DND-41 (cell line): ENCODE measurements at regions not wholly inside any gene's neighbourhood (a gene's known extent, or its start where the extent isn't known, plus 50 kb on each side); places are given as distances from the start of the nearest gene placed in this dataset.

ENCODE experiments used
- ATAC-seq: fragments of 200-7000 bp; cut with Tn5 transposase; 3 replicates; pipeline ENCODE4 v1.9.1; 2021; ENCODE audit warnings: low read depth; ENCODE audit not compliant: insufficient read depth
- DNase-seq: peaks from one replicate; pipeline ENCODE4 v3.0.0-alpha.2; 2020
- H2AFZ ChIP-seq: 2 replicates; pipeline ENCODE4 v1.6.0; 2012; ENCODE audit warnings: low read depth, low read length
- H3K27ac ChIP-seq: 2 replicates; pipeline ENCODE4 v1.5.1; 2012; ENCODE audit warnings: low read length, inconsistent platforms
- H3K27me3 ChIP-seq: fragments of 200-600 bp; sonication (generic); 2 replicates; pipeline ENCODE4 v1.6.0; 2012; ENCODE audit warnings: low read length, mild to moderate bottlenecking, inconsistent platforms; ENCODE audit not compliant: insufficient read depth, poor library complexity
- H3K36me3 ChIP-seq: 2 replicates; pipeline ENCODE4 v1.5.1; 2012; ENCODE audit warnings: low read length, inconsistent platforms; ENCODE audit not compliant: insufficient read depth
- H3K4me1 ChIP-seq: 2 replicates; pipeline ENCODE4 v1.5.1; 2012; ENCODE audit warnings: mild to moderate bottlenecking, low read length; ENCODE audit not compliant: insufficient read depth
- H3K4me2 ChIP-seq: 2 replicates; pipeline ENCODE4 v1.6.0; 2012; ENCODE audit warnings: mild to moderate bottlenecking, moderate library complexity, low read length, inconsistent platforms; ENCODE audit not compliant: insufficient read depth
- H3K4me3 ChIP-seq, 2 experiments: fragments of 200-600 bp in 1 of 2; shearing (Covaris generic) in 1 of 2; 2 replicates each; pipeline ENCODE4 v1.5.1; 2012 to 2016; ENCODE audit warnings: inconsistent platforms in 2 of 2, low read length in 2 of 2, mild to moderate bottlenecking in 2 of 2, low read depth in 1 of 2, moderate library complexity in 1 of 2
- H3K79me2 ChIP-seq: 2 replicates; pipeline ENCODE4 v1.6.0; 2012; ENCODE audit warnings: low read length, inconsistent platforms; ENCODE audit not compliant: insufficient read depth
- H3K9ac ChIP-seq: 2 replicates; pipeline ENCODE4 v1.6.0; 2012; ENCODE audit warnings: low read depth, mild to moderate bottlenecking, inconsistent platforms, low read length, moderate library complexity
- H3K9me3 ChIP-seq: 2 replicates; pipeline ENCODE4 v1.5.1; 2012; ENCODE audit warnings: low read length, moderate library complexity, mild to moderate bottlenecking, inconsistent platforms; ENCODE audit not compliant: insufficient read depth, severe bottlenecking
- H4K20me1 ChIP-seq: 2 replicates; pipeline ENCODE4 v1.6.0; 2012; ENCODE audit warnings: low read length; ENCODE audit not compliant: insufficient read depth
- EZH2 ChIP-seq: IDR thresholded peaks from 3 replicates; pipeline ENCODE4 v1.6.1; 2012; ENCODE audit warnings: borderline replicate concordance, low read depth, mild to moderate bottlenecking, moderate library complexity, low read length, inconsistent platforms; ENCODE audit not compliant: severe bottlenecking
- TF ChIP-seq, protein P1 (sequence below): IDR thresholded peaks from 2 replicates; pipeline ENCODE4 v1.5.1; 2012; ENCODE audit warnings: borderline replicate concordance, low read length, moderate library complexity, mild to moderate bottlenecking; ENCODE audit not compliant: poor library complexity, severe bottlenecking; ENCODE audit errors: extremely low read depth

DNA sequence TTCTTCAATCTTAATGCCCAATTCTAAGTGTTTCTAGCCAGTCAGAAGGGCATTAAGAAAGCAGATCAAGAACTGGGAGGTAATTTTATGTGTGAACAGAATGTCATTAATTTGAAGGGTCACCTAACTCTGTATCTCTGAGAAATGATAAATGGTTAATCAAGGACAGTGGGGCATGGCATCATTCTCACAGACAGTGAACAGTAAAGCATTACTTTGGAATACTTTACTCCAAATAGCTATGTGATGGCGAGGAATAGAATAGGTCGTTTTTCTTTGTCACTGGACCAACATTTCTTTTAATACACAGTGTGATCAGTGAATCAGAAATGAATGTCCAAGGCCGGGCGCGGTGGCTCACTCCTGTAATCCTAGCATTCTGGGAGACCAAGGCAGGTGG, 166.1 kb upstream of the KRR1 start:
- DNase-seq = no peak
- H3K4me2 ChIP-seq = no peak overlapping the region
- TF ChIP-seq EZH2 = no peak
- TF ChIP-seq, protein P1, sequence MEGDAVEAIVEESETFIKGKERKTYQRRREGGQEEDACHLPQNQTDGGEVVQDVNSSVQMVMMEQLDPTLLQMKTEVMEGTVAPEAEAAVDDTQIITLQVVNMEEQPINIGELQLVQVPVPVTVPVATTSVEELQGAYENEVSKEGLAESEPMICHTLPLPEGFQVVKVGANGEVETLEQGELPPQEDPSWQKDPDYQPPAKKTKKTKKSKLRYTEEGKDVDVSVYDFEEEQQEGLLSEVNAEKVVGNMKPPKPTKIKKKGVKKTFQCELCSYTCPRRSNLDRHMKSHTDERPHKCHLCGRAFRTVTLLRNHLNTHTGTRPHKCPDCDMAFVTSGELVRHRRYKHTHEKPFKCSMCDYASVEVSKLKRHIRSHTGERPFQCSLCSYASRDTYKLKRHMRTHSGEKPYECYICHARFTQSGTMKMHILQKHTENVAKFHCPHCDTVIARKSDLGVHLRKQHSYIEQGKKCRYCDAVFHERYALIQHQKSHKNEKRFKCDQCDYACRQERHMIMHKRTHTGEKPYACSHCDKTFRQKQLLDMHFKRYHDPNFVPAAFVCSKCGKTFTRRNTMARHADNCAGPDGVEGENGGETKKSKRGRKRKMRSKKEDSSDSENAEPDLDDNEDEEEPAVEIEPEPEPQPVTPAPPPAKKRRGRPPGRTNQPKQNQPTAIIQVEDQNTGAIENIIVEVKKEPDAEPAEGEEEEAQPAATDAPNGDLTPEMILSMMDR = no peak
- no peak for ATAC-seq
- no peaks in the 10 kb centered on the region for H3K27me3 ChIP-seq
- H3K36me3 ChIP-seq = no peaks in the 10 kb centered on the region
- no peak overlapping the region for H3K9ac ChIP-seq
- H3K4me1 ChIP-seq = peaks cover under 1% of the 10 kb centered on the region; the same call in 1 of the 2 replicates
- H3K79me2 ChIP-seq = no peaks in the 10 kb centered on the region
- H2AFZ ChIP-seq = no peak overlapping the region
- H3K9me3 ChIP-seq = no peaks in the 10 kb centered on the region
- H4K20me1 ChIP-seq = no peaks in the 10 kb centered on the region
- H3K4me3 ChIP-seq = no peak overlapping the region
- H3K27ac ChIP-seq = no peak overlapping the region

DNA sequence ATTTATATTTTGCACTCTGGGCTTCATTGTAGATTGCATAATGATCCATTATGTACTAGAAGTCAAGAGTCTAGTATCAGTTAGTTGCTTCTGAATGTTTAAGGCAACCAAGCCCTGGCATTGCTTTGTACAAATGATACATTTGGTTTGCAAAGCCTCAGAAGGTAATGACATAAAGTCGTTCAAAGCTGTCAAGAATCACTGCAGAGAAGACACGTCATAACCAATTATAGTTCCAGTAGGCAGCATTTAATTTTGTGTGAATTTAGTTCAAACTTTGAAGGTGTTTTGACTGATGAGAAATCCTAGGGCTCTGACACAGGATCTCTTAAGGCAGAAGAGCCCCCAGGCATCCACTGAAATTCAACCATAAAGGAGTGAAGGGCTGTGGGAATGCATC, 163.0 kb upstream of the KRR1 start:
- no peak overlapping the region for H2AFZ ChIP-seq
- no peaks in the 10 kb centered on the region for H3K9me3 ChIP-seq
- no peaks in the 10 kb centered on the region for H3K79me2 ChIP-seq
- H3K4me2 ChIP-seq = no peak overlapping the region
- no peak overlapping the region for H3K9ac ChIP-seq
- no peaks in the 10 kb centered on the region for H4K20me1 ChIP-seq
- DNase-seq (no peak), ATAC-seq (no peak)
- H3K27ac ChIP-seq = no peak overlapping the region
- TF ChIP-seq, protein P1 = no peak
- TF ChIP-seq EZH2 = no peak
- H3K36me3 ChIP-seq = no peaks in the 10 kb centered on the region
- no peaks in the 10 kb centered on the region for H3K27me3 ChIP-seq
- peaks cover 9% of the 10 kb centered on the region for H3K4me1 ChIP-seq
- H3K4me3 ChIP-seq = no peak overlapping the region

DNA sequence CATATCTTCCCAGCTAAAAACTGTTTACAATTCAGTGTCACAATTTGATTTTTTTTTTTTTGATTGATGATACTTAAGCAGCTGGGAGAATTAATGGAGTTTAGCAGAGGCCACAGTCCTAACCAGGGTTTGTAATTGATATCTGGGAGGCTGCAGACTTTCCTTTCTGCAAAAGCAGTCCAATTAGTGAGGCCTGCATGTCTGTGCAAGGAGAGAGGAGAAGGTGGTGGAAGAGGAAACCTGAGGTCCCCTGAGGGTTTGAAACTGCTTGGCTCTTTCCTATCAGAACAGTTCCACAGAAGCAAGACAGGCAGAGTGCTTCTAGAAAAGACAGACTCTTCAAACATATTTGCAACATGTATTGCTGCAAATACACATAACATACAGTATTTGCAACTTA, 160.8 kb upstream of the KRR1 start:
- no peaks in the 10 kb centered on the region for H3K36me3 ChIP-seq
- no peak overlapping the region for H3K4me3 ChIP-seq
- peak overlapping the region; percentile 44; the same call in 1 of the 2 replicates for H3K27ac ChIP-seq
- peak; percentile 16 for DNase-seq
- no peak overlapping the region for H3K4me2 ChIP-seq
- no peaks in the 10 kb centered on the region for H3K79me2 ChIP-seq
- H2AFZ ChIP-seq = no peak overlapping the region
- no peak overlapping the region for H3K9ac ChIP-seq
- peak; percentile 66 for ATAC-seq
- peaks cover 9% of the 10 kb centered on the region for H3K4me1 ChIP-seq
- no peaks in the 10 kb centered on the region for H3K9me3 ChIP-seq
- TF ChIP-seq, protein P1 = no peak
- TF ChIP-seq EZH2 = no peak
- no peaks in the 10 kb centered on the region for H4K20me1 ChIP-seq
- no peaks in the 10 kb centered on the region for H3K27me3 ChIP-seq

DNA sequence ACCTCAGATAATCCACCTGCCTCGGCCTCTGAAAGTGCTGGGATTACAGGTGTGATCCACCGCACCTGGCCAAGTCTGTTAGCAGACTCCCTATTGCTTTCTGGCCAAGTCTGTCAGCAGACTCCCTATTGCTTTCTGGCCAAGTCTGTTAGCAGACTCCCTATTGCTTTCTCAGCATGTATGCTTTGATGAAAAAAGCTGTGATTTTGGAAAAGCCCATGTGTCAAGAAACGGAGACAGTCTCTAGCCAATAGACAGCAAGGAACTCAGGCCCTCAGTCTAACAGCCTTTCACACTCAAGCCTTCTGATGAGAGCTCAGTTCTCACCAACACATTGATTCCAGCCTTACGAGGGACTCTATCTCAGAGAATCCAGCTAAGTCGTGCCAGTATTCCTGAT, 158.8 kb upstream of the KRR1 start:
- TF ChIP-seq, protein P1 = no peak
- Histone ChIP-seq H3K4me3 (no peak overlapping the region), H3K9ac (no peak overlapping the region), H3K4me2 (no peak overlapping the region), H2AFZ (no peak overlapping the region), H3K27me3 (no peaks in the 10 kb centered on the region), H3K9me3 (no peaks in the 10 kb centered on the region), H3K79me2 (no peaks in the 10 kb centered on the region), H4K20me1 (no peaks in the 10 kb centered on the region), H3K27ac (no peak overlapping the region), H3K36me3 (no peaks in the 10 kb centered on the region), H3K4me1 (peaks cover 9% of the 10 kb centered on the region)
- DNase-seq (no peak), ATAC-seq (no peak)
